GM23338 (cell line): ENCODE measurements at regions not wholly inside any gene's neighbourhood (a gene's known extent, or its start where the extent isn't known, plus 50 kb on each side); places are given as distances from the start of the nearest gene placed in this dataset.
"Not testable (repeated sequence)": the region's sequence is repeated elsewhere in the genome, so short reads cannot be mapped to it uniquely, and the experiment has no call there.

Source experiments
- ATAC-seq: fragments of 200-7000 bp; cut with Tn5 transposase; 3 replicates; pipeline ENCODE4 v1.9.1; 2020
- DNase-seq: peaks from one replicate; pipeline ENCODE4 v3.0.0-alpha.2; 2015; ENCODE audit warnings: low spot score
- H2AFZ ChIP-seq: fragments of 200-600 bp; sonication (generic); 2 replicates; pipeline ENCODE4 v1.8.0; 2016; ENCODE audit warnings: antibody characterized with exemption, mild to moderate bottlenecking, moderate library complexity
- H3F3A ChIP-seq: fragments of 200-600 bp; sonication (generic); replicated peaks from 2 replicates; pipeline ENCODE4 v1.8.0; 2017; ENCODE audit warnings: antibody characterized with exemption, mixed run types, low read depth
- H3K27ac ChIP-seq: fragments of 200-600 bp; sonication (generic); 2 replicates; pipeline ENCODE4 v1.6.1; 2016; ENCODE audit warnings: low read depth
- H3K27me3 ChIP-seq: fragments of 200-600 bp; sonication (generic); 2 replicates; pipeline ENCODE4 v1.8.0; 2016; ENCODE audit warnings: mild to moderate bottlenecking, mixed run types, moderate library complexity; ENCODE audit not compliant: insufficient read depth
- H3K36me3 ChIP-seq: fragments of 200-600 bp; sonication (generic); 2 replicates; pipeline ENCODE4 v1.8.0; 2016; ENCODE audit warnings: mild to moderate bottlenecking; ENCODE audit not compliant: insufficient read depth
- H3K4me1 ChIP-seq: fragments of 200-600 bp; sonication (generic); 2 replicates; pipeline ENCODE4 v1.8.0; 2016; ENCODE audit warnings: mild to moderate bottlenecking, moderate library complexity; ENCODE audit not compliant: insufficient read depth
- H3K4me2 ChIP-seq: fragments of 200-600 bp; sonication (generic); 2 replicates; pipeline ENCODE4 v1.7.1; 2017; ENCODE audit warnings: mixed run types
- H3K4me3 ChIP-seq: fragments of 200-600 bp; sonication (generic); 2 replicates; pipeline ENCODE4 v1.6.1; 2016; ENCODE audit warnings: mixed run types
- H3K79me2 ChIP-seq: fragments of 200-600 bp; sonication (generic); replicated peaks from 2 replicates; pipeline ENCODE4 v1.8.0; 2017; ENCODE audit warnings: mild to moderate bottlenecking; ENCODE audit not compliant: insufficient read depth
- H3K9me2 ChIP-seq: fragments of 200-600 bp; sonication (generic); 2 replicates; pipeline ENCODE4 v1.8.0; 2017; ENCODE audit not compliant: insufficient read depth
- H4K20me1 ChIP-seq: fragments of 200-600 bp; sonication (generic); replicated peaks from 2 replicates; pipeline ENCODE4 v1.8.0; 2017; ENCODE audit warnings: mild to moderate bottlenecking; ENCODE audit not compliant: insufficient read depth
- H3K27ac Mint-ChIP-seq: 2 replicates; pipeline ENCODE4 v1.8.0; 2020; ENCODE audit warnings: inconsistent platforms, mild to moderate bottlenecking, moderate library complexity, mixed read lengths
- H3K27me3 Mint-ChIP-seq: 3 replicates; pipeline ENCODE4 v1.8.0; 2022; ENCODE audit warnings: low read depth, mild to moderate bottlenecking, moderate library complexity, mixed read lengths, inconsistent platforms; ENCODE audit not compliant: insufficient read depth, poor library complexity
- H3K36me3 Mint-ChIP-seq: 3 replicates; pipeline ENCODE4 v1.8.0; 2021; ENCODE audit warnings: low read depth, mild to moderate bottlenecking, inconsistent platforms, moderate library complexity, mixed read lengths
- H3K4me1 Mint-ChIP-seq: 3 replicates; pipeline ENCODE4 v1.8.0; 2020; ENCODE audit warnings: mild to moderate bottlenecking, inconsistent platforms, mixed read lengths
- H3K4me3 Mint-ChIP-seq: 3 replicates; pipeline ENCODE4 v1.8.0; 2021; ENCODE audit warnings: moderate library complexity, mild to moderate bottlenecking, inconsistent platforms, mixed read lengths
- H3K9me3 Mint-ChIP-seq: 3 replicates; pipeline ENCODE4 v1.8.0; 2020; ENCODE audit warnings: moderate library complexity, mild to moderate bottlenecking, inconsistent platforms, mixed read lengths
- CTCF ChIP-seq, 2 experiments: fragments of 200-600 bp in 1 of 2; sonication (generic) in 1 of 2; conservative IDR thresholded peaks; 2 replicates each; pipeline versions ENCODE4 v1.5.1 to v1.6.1; 2016 to 2017; ENCODE audit warnings: antibody characterized with exemption in 2 of 2, low read depth in 2 of 2, mild to moderate bottlenecking in 2 of 2, moderate library complexity in 1 of 2
- ETS1 ChIP-seq: IDR thresholded peaks from 2 replicates; pipeline ENCODE4 v1.6.1; 2016; ENCODE audit warnings: antibody characterized with exemption
- EZH2 ChIP-seq: fragments of 200-600 bp; sonication (generic); IDR thresholded peaks from one replicate; pipeline ENCODE4 v1.8.0; 2017; ENCODE audit warnings: antibody characterized with exemption, mild to moderate bottlenecking, low read depth; ENCODE audit not compliant: unreplicated experiment
- EZH2phosphoT487 ChIP-seq: fragments of 200-600 bp; sonication (generic); IDR thresholded peaks from one replicate; pipeline ENCODE4 v1.8.1; 2018; ENCODE audit warnings: antibody characterized with exemption; ENCODE audit not compliant: unreplicated experiment
- STAT1 ChIP-seq: IDR thresholded peaks from one replicate; pipeline ENCODE4 v1.6.1; 2016; ENCODE audit warnings: antibody characterized with exemption; ENCODE audit not compliant: unreplicated experiment
- ZNF114 ChIP-seq: fragments of 250-450 bp; sonication (Bioruptor Pico); IDR thresholded peaks from 2 replicates; pipeline ENCODE4 v1.5.0; 2020; ENCODE audit warnings: mild to moderate bottlenecking, moderate library complexity
- ZNF331 ChIP-seq: fragments of 250-450 bp; sonication (Bioruptor Pico); IDR thresholded peaks from 2 replicates; pipeline ENCODE4 v1.5.0; 2020; ENCODE audit warnings: low read depth, mild to moderate bottlenecking, moderate library complexity
- ZNF462 ChIP-seq: fragments of 250-450 bp; sonication (Bioruptor Pico); IDR thresholded peaks from 2 replicates; pipeline ENCODE4 v1.5.0; 2020; ENCODE audit warnings: mild to moderate bottlenecking, moderate library complexity

DNA sequence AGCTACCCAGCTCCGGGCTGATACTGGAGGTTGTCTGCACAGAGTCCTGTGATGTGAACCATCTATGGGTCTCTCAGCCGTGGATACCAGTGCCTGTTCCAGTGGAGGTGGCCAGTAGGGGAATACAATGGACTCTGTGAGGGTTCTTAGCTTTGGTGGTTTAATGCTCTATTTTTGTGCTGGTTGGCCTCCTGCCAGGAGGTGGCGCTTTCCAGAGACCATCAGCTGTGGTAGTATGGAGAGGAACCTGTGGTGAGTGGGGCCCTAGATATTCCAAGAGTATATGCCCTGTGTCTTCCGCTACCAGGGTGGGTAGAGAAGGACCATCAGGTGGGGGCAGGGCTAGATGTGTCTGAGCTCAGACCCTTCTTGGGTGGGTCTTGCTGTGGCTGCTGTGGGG lies 103.0 kb upstream of the RXFP1 start:
- H3K4me1 ChIP-seq, H3K4me3 Mint-ChIP-seq, H2AFZ ChIP-seq, H4K20me1 ChIP-seq, H3K4me3 ChIP-seq, H3K36me3 ChIP-seq, H3K9me3 Mint-ChIP-seq, H3K27ac ChIP-seq, H3K4me1 Mint-ChIP-seq, ATAC-seq, H3K79me2 ChIP-seq, H3F3A ChIP-seq, H3K36me3 Mint-ChIP-seq, H3K27me3 ChIP-seq, H3K27ac Mint-ChIP-seq, H3K4me2 ChIP-seq, H3K27me3 Mint-ChIP-seq: not testable (repeated sequence)
- TF ChIP-seq CTCF (conservative IDR thresholded peaks at IDR 0.05; ENCODE audit: low read depth in 2 of 2) = peak; percentile 46 to 52
- peak; percentile 6 for DNase-seq
- H3K9me2 ChIP-seq = peaks cover 17% of the 10 kb centered on the region

GRCh38 chr4:158420782-158421181 lies 100.9 kb upstream of the RXFP1 start:
- no peak for DNase-seq
- no peak overlapping the region for H3K27ac Mint-ChIP-seq
- Histone ChIP-seq H4K20me1 (no peaks in the 10 kb centered on the region), H3K27me3 (no peaks in the 10 kb centered on the region), H3K4me1 (no peaks in the 10 kb centered on the region), H3K4me2 (no peak overlapping the region), H3K9me2 (peaks cover 17% of the 10 kb centered on the region), H3K36me3 (no peaks in the 10 kb centered on the region), H3K27ac (no peak overlapping the region), H3F3A (no peaks in the 10 kb centered on the region), H3K79me2 (no peaks in the 10 kb centered on the region), H2AFZ (no peak overlapping the region), H3K4me3 (no peak overlapping the region)
- no peak for ATAC-seq
- no peak overlapping the region for H3K4me3 Mint-ChIP-seq
- H3K36me3 Mint-ChIP-seq = no peaks in the 10 kb centered on the region
- H3K9me3 Mint-ChIP-seq = peaks cover 3% of the 10 kb centered on the region; the same call in 1 of the 3 replicates
- H3K4me1 Mint-ChIP-seq = no peaks in the 10 kb centered on the region
- peaks cover 3% of the 10 kb centered on the region for H3K27me3 Mint-ChIP-seq
- no peak for TF ChIP-seq ETS1
- TF ChIP-seq ZNF462 (CRISPR knock-in tag) = no peak
- TF ChIP-seq ZNF114 (CRISPR knock-in tag) = no peak
- TF ChIP-seq CTCF (conservative IDR thresholded peaks at IDR 0.05; ENCODE audit: low read depth in 2 of 2) = no peak
- TF ChIP-seq EZH2 = no peak
- TF ChIP-seq EZH2phosphoT487 = no peak
- no peak for TF ChIP-seq ZNF331 (CRISPR knock-in tag)
- no peak for TF ChIP-seq STAT1
